NOMO-1 (cell line): ENCODE measurements at regions not wholly inside any gene's neighbourhood (a gene's known extent, or its start where the extent isn't known, plus 50 kb on each side); places are given as distances from the start of the nearest gene placed in this dataset.

Experiments used
- DNase-seq, 2 experiments: peaks; one replicate each; lab custom pipeline; 2025; ENCODE audit not compliant: unreplicated experiment in 2 of 2; lab: John Stamatoyannopoulos, UW

- no peak for DNase-seq
Observed at GRCh38 chr7:35399840-35400239, 145.9 kb upstream of the TBX20 start.

- no peak for DNase-seq
Observed at GRCh38 chr7:35399216-35399615, 145.3 kb upstream of the TBX20 start.

GRCh38 chr7:35398518-35398917, 144.6 kb upstream of the TBX20 start:
- DNase-seq, result no peak

DNA sequence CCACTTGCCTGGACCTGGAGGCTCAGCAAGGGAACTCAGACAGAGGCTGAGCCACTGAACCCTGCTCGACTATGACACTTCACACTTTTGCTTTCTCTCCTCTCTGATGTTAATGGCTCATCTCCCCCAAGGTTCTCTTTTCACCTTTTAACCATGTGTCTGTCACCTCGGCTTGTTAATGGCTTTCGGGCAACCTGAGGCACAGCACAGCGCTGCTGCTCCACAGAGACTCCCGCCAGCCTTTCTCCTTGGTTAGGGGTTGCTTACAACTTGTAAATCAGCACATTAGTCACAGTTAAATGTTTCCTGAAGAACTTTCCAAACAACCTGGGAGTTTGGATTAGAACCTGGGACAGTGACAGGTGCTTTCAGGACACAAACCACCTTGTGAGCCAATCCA, 136.2 kb upstream of the TBX20 start:
- DNase-seq, result no peak

GRCh38 chr7:35389636-35390035, 135.7 kb upstream of the TBX20 start:
- no peak for DNase-seq

DNA sequence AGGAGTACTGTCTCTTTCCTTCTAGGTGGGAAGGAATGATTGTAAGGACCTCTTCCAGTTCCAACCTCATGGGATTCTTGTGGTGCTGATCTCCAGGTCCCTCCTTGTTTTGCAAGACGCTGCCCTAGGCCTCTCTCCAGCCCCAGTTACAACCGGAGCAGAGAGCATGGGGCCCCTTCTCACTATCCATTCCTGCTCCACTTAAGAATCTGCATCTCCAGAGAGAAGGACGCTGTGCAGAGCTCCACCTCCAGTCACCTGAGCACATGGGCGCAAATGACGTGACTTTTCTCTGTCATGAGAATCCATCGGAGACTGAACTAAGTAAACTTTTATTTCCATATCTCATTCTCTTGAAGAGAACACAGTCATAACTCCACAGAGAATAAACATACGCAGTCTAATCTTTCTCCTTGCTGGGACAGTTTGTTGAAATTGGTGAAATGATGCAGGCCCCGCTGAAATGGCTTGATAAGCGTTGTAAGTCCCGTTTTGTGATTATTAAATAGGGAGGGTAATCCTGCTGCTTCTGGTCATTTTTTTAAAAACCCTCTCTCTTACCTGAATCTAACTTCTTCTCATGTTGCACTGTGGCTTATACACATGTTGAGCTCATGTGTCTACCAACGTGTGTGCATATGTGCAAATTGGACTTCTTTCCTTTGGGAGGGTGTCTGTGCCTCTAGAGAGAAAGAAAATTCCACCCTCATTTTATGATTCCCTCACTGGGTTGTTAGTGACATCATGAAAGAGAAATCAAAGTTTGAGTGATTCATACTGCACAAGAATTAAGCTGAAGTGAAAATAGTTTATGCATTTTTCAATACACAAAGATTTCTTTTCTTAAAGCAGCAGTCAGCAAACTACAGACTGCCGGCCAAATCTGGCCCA, 133.2 kb upstream of the TBX20 start:
- DNase-seq, result no peak

DNA sequence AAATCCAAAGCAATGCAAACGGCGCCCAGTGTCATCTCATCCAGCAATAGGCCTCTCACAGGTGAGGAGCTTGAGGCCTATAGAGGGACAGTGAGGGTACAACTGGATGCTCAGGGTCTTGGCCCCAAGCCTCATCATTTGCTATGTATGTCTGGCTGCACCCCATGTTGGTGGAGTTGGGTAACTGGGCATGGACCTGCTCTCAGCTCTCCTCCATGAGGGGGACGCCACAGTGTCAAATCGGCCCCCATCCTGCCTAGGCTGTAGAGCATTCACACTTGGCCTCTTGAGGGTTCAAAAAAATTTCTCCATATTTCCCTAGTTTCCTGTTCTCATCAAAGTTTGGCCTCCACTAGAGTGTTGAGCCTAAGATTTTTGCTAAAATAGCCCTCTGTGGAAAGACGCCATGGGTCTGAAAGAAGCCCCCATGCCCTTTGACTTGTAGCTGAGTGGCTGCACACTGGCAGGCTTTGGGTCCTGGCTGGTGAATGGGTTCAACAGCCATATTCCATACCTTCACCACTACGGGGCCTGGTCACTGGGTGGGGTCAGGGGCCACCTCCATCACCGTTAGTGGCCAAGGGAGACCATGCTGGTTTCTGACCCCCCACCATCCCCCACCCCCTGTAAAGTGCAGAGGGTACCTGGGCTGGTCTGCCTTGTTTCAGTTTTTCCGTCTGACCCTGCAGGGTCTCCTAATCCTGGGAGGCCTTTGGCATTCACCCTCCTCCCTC, 132.3 kb upstream of the TBX20 start:
- DNase-seq, result no peak

- no peak for DNase-seq
Observed at GRCh38 chr7:35384761-35385700, 131.1 kb upstream of the TBX20 start.

GRCh38 chr7:35380739-35381224, 126.9 kb upstream of the TBX20 start:
- DNase-seq, result peak; percentile 85 to 99

DNA sequence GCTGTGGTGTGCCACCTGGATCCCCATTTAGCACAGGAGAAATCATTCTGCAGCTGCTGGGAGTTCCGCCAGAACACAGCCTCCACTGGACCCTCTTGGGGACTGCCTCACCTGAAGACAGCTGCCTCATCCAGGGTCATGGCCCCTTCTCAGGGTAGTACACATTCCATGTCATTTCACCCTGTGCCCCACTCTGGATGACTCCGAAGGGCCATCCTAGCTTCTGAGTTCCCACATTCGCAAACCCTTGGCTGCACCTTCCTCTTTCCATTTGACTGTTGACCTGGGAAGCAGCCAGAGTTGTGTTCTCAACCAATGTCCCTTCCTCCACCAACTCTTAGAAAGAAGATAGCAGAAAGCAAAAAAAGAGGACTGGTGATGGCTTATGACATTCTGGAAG, 125.6 kb upstream of the TBX20 start:
- no peak for DNase-seq

DNA sequence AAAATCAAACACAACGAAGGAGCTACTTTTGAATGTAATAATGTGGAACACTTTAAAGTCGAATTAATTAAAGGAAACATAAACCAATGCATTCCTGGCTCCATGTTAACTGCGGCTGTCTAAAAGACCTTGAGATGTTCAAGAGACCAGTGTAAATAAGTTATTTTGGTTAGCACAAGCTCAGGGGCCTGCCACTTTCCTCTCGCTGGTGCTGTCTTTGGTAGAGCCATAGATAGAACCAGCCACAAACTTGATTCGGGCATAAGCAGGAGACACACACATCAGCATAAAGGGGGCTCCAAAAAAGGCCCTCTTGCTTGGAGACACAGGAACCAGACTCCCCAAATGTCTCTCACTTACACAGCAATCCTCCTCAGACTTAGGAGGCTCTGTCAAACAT, 121.6 kb upstream of the TBX20 start:
- DNase-seq, result no peak

DNA sequence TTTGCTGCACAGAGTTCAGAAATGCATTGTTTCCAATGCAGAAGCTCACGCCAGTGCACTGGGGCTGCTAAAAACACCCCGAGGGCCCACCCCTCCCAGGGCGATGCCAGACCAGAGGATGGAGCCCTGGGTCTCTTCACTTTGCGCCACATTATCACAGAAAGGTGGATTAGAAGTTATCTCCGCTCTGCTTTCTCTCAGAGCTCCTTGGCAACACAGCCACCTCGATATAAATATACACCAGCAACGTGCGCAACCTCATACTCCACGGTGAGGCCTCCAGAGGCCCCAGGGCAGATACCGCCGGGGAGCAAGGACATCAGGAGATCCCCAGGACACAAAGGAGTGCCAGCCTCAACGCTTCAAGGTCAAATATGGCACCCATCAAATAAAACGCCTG, 121.0 kb upstream of the TBX20 start:
- DNase-seq, result no peak

- no peak for DNase-seq
Observed at GRCh38 chr7:35371221-35371620, 117.3 kb upstream of the TBX20 start.

- no peak for DNase-seq
Observed at GRCh38 chr7:35370687-35371086, 116.8 kb upstream of the TBX20 start.

DNA sequence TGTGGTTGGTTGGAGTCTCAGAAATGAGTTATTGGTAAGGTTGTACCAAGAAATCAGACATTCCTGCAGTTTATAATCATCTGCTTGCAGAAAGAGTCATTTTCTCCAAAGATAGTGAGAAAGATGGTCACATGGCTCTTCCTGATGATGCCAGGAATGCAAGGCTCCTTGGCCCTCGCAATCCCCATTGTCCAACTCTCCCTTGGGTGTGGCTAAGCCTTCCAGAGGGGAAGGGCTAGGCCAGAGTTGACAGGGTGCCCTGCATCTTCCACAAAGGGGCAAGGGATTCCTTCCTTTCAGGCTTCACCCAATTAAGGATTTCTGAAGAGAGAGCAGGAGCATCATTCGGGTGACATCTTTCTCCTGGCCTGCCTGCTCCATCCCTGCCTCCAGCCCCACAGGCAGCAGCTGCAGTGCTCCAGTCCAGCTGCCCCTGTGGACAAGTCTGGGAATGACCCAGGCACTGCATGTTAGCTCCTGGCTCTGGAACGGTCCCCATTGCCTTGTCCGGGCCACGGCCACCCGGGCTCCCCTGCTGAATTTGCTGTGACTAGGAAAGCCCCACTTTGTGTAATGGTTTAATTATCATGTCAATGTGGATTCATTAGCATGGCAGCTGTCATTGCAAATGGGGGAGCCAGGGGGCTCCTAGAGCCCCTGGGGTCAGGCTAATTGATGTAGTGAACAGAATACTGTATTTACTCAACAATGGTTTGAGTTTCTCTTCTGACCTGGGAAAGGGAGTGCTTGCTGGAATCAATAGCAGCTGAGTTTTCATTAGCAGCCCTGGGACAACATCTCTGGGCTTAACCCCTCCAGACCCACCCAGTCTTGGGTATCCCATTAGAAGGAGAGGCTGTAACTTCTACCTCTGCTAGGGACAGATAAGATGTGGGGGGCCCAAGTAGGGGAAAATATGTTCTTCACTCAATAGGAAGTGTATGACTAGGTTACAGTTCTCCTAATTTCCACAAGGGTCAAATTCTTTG, 112.6 kb upstream of the TBX20 start:
- DNase-seq, result no peak

DNA sequence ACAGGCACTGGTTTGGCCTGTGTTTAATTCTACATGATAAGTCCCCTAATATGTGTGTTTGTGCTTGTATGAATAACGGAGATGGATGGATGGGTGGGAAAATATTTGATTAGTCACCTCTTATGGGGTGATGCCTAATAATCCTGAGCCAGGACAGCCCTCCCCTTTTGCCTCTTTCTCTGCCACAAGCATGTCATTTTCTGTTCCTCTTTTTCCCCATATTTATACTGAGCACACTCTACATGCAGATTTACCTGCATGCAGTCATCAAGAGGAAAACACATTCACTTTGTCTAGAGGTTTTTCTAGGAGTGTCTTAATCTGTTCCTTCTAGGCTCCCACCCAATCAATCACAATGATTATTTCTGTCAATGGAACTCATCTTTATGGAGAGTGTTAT, 111.6 kb upstream of the TBX20 start:
- DNase-seq, result peak in 1 of 2 experiments; percentile 46

- DNase-seq, result no peak
Observed at GRCh38 chr7:35362341-35362740, 108.4 kb upstream of the TBX20 start.

DNA sequence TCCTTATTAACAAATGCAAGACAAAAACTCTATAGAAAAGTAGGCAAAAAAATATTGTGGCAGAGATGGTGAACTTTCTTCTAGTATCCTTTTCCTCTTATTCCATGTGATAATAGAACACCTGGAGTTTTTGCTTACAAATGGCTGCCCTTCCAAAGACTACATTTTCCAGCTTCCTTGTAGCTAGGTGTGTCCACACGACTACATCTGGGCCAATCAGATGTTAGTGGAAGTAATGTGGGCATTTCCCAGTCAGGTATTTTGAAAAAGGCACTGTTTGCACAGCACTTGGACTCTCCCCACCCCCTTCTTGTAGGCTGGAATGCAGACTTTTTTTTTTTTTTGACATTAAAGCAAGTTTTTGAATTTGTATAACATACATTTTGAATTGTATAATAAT, 105.5 kb upstream of the TBX20 start:
- no peak for DNase-seq

DNA sequence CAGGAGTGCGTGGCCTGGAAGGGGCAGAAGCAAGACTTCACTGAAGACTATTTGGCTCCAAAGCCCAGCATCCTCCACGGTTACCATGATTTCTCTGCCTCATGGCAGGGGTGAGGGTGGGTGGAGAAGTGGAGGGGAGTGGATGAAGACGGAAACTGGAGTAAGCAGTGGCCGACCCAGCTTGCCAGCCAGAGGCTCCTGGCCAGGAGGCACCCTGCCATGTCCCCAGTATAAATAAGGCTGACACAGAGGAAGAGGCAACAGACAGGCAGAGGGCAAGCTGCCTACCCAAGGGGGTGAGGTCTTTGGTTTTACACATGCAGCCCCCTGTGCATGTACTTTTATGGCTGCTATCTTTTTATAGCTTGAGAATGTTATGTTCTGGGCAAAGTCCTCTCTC, 102.6 kb upstream of the TBX20 start:
- no peak for DNase-seq

DNA sequence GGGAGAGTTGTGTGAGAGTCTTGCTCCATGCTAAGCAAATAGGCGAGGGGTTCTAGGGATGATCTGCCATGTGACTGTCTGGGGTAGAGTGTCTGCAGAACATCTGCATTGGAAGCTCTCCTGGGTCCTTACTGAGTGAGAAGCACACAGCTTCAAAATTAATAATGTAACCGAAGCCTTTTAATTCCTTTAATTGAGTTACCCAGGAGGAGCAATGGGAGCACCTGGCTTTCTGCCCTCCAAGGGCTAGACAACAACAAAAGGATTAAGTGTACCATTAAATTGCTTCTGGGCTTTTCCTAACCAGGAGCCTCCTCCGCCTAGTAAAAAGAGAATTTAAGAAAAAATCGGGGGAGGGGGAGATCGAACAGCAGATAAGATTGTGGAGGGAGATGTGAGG, 102.0 kb upstream of the TBX20 start:
- DNase-seq, result no peak
